ENCODE measurements at regions not wholly inside any gene's neighbourhood (a gene's known extent, or its start where the extent isn't known, plus 50 kb on each side); places are given as distances from the start of the nearest gene placed in this dataset.

DNA sequence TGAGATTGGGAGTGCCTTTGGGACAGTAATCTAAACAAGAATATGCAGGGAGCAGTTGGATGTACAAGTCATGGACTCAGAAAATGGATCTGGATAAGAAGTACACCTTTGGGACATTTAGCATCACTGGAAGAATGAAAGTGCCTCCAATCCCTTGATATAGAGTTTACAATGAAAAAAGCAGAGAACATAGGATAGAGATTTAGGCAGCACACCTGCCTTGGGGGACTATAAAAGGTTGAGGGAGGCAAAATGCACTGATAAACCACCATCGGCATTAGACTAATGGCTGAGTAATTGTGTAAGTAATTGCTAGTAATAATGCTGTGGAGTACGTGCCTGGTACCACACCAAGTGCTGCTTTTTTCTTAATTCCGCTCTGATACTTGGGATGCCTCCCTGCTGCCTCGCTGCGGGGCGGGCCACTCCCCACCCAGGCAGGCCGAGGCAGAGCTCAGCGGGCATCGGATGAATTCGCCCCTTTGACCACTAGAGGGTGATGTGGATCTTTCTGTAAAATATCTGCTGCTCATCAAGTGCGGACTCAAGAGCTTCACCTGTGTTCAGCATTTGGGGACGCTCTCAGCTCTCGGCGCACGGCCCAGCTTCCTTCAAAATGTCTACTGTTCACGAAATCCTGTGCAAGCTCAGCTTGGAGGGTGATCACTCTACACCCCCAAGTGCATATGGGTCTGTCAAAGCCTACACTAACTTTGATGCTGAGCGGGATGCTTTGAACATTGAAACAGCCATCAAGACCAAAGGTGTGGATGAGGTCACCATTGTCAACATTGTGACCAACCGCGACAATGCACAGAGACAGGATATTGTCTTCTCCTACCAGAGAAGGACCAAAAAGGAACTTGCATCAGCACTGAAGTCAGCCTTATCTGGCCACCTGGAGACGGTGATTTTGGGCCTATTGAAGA lies 99.9 kb downstream of the ANKRD18B start:
- 15% methylated on average over 8 of the region's 20 CpGs for WGBS (ENCODE audit: low lambda C conversion rate)
- Histone ChIP-seq H3K4me2 (ENCODE audit: low read depth, low read length) (peak overlapping the region; percentile 39; the same call in 1 of the 2 replicates), H2AFZ (ENCODE audit: low read length) (no peak overlapping the region), H3K4me3 (replicated peaks in 1 of 3; ENCODE audit: insufficient read depth in 1 of 3, low read depth in 2 of 3, low read length in 3 of 3) (no peak overlapping the region), H3K36me3 (replicated peaks in 1 of 2; ENCODE audit: control insufficient read depth in 1 of 2, insufficient read depth in 2 of 2, low read length in 2 of 2) (no peaks in the 10 kb centered on the region), H4K20me1 (ENCODE audit: insufficient read depth, low read length) (no peaks in the 10 kb centered on the region), H3K9ac (ENCODE audit: insufficient read depth, low read depth, low read length) (no peak overlapping the region), H3K27ac (ENCODE audit: extremely low read length, insufficient read depth, low read length) (no peak overlapping the region), H3K4me1 (ENCODE audit: insufficient read depth, low read length) (no peaks in the 10 kb centered on the region), H3K27me3 (ENCODE audit: control insufficient read depth in 1 of 2, insufficient read depth in 2 of 2, low read length in 2 of 2) (0 out of 5 replicates have a peak, but pooled peaks cover 0 to 1% of the 10 kb centered on the region in 2 experiments), H3K9me3 (ENCODE audit: low read length) (no peaks in the 10 kb centered on the region), H3K79me2 (ENCODE audit: insufficient read depth, low read length) (no peaks in the 10 kb centered on the region)
- intact Hi-C loops (cut with micrococcal nuclease; ENCODE audit: unreplicated experiment): loop anchor here (1.0 kb wide), 1 partner anchor 98 kb away; no protein-coding TSS in a partner anchor
- DNase-seq (ENCODE audit: low spot score) (peak; percentile 63), FAIRE-seq (peak; percentile 87), ATAC-seq (peak; percentile 98)
- BruUV-seq (replicated peaks): no TSS peak
- in situ Hi-C loops (cut with HindIII; ENCODE audit: extremely low pct_ligation_motif_present, low pct_unique_long_range_greater_than_20kb): loop anchor here (10.0 kb wide), 1 partner anchor 101 kb away; no protein-coding TSS in a partner anchor
- ChIA-PET CTCF (ENCODE audit: low intra/inter-chr PET ratio, low total read pairs) (interaction anchor here (8.5 kb wide), 1 partner anchor 97 kb away, joined by 163 read pairs; no protein-coding TSS in a partner anchor), POLR2A (no interaction called here)
- TF ChIP-seq STAG1 (CRISPR knock-in tag; IDR thresholded peaks at IDR 0.05) (peak; percentile 93), RAD21 (CRISPR knock-in tag; IDR thresholded peaks at IDR 0.05) (peak; percentile 76), KDM2A (CRISPR knock-in tag; IDR thresholded peaks at IDR 0.05; ENCODE audit: borderline replicate concordance, low read depth) (peak; percentile 47; the same call in 1 of the 2 replicates), SALL1 (CRISPR knock-in tag; IDR thresholded peaks at IDR 0.05) (peak; percentile 17; the same call in 1 of the 2 replicates), TBX3 (IDR thresholded peaks at IDR 0.05; ENCODE audit: borderline replicate concordance) (peak; percentile 51; the same call in 1 of the 2 replicates), NFKB2 (CRISPR knock-in tag; IDR thresholded peaks at IDR 0.05; ENCODE audit: borderline replicate concordance) (no peak), NCOR1 (IDR thresholded peaks at IDR 0.05; ENCODE audit: borderline replicate concordance, low read length) (no peak), SOX6 (IDR thresholded peaks at IDR 0.05) (no peak), SOX6 (CRISPR knock-in tag; IDR thresholded peaks at IDR 0.05) (peak; percentile 73), ELF4 (CRISPR knock-in tag; IDR thresholded peaks at IDR 0.05; ENCODE audit: borderline replicate concordance) (no peak), SOX5 (CRISPR knock-in tag; IDR thresholded peaks at IDR 0.05; ENCODE audit: borderline replicate concordance) (peak; percentile 75)
- TF ChIP-seq, protein P1, sequence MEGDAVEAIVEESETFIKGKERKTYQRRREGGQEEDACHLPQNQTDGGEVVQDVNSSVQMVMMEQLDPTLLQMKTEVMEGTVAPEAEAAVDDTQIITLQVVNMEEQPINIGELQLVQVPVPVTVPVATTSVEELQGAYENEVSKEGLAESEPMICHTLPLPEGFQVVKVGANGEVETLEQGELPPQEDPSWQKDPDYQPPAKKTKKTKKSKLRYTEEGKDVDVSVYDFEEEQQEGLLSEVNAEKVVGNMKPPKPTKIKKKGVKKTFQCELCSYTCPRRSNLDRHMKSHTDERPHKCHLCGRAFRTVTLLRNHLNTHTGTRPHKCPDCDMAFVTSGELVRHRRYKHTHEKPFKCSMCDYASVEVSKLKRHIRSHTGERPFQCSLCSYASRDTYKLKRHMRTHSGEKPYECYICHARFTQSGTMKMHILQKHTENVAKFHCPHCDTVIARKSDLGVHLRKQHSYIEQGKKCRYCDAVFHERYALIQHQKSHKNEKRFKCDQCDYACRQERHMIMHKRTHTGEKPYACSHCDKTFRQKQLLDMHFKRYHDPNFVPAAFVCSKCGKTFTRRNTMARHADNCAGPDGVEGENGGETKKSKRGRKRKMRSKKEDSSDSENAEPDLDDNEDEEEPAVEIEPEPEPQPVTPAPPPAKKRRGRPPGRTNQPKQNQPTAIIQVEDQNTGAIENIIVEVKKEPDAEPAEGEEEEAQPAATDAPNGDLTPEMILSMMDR (CRISPR knock-in tag; IDR thresholded peaks at IDR 0.05): peak; percentile 94
- TF ChIP-seq, protein P2, sequence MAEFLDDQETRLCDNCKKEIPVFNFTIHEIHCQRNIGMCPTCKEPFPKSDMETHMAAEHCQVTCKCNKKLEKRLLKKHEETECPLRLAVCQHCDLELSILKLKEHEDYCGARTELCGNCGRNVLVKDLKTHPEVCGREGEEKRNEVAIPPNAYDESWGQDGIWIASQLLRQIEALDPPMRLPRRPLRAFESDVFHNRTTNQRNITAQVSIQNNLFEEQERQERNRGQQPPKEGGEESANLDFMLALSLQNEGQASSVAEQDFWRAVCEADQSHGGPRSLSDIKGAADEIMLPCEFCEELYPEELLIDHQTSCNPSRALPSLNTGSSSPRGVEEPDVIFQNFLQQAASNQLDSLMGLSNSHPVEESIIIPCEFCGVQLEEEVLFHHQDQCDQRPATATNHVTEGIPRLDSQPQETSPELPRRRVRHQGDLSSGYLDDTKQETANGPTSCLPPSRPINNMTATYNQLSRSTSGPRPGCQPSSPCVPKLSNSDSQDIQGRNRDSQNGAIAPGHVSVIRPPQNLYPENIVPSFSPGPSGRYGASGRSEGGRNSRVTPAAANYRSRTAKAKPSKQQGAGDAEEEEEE (CRISPR knock-in tag; IDR thresholded peaks at IDR 0.05; ENCODE audit: borderline replicate concordance): no peak

Measured in HepG2 (cell line).